ENCODE measurements at regions not wholly inside any gene's neighbourhood (a gene's known extent, or its start where the extent isn't known, plus 50 kb on each side); places are given as distances from the start of the nearest gene placed in this dataset.

GRCh38 chr18:47717257-47717656 lies 213.2 kb downstream of the SMAD2 start:
- no peak overlapping the region for H3K27ac ChIP-seq (ENCODE audit: low read length)
- H3K9me3 ChIP-seq (ENCODE audit: insufficient read depth, low read length), result no peaks in the 10 kb centered on the region
- no peaks in the 10 kb centered on the region for H3K79me2 ChIP-seq (ENCODE audit: low read length)
- no peaks in the 10 kb centered on the region for H3K36me3 ChIP-seq (replicated peaks; ENCODE audit: low read depth, low read length)
- H3K4me3 ChIP-seq (ENCODE audit: low read length), result no peak overlapping the region
- TF ChIP-seq CTCF (IDR thresholded peaks at IDR 0.05; ENCODE audit: low read depth, low read length) (no peak), EZH2phosphoT487 (IDR thresholded peaks at IDR 0.05; ENCODE audit: low read depth) (no peak)
- H3K4me1 ChIP-seq (ENCODE audit: low read length), result no peaks in the 10 kb centered on the region
- H4K20me1 ChIP-seq (ENCODE audit: insufficient read depth, low read length), result no peaks in the 10 kb centered on the region
- no peak overlapping the region for H2AFZ ChIP-seq (ENCODE audit: low read depth, low read length)
- H3K27me3 ChIP-seq (ENCODE audit: low read depth, low read length), result no peaks in the 10 kb centered on the region
- H3K4me2 ChIP-seq (ENCODE audit: low read length), result no peak overlapping the region
- no peak overlapping the region for H3K9ac ChIP-seq (ENCODE audit: low read length)

- no peak overlapping the region for H2AFZ ChIP-seq (ENCODE audit: low read depth, low read length)
- no peaks in the 10 kb centered on the region for H3K27me3 ChIP-seq (ENCODE audit: low read depth, low read length)
- H3K36me3 ChIP-seq (replicated peaks; ENCODE audit: low read depth, low read length), result no peaks in the 10 kb centered on the region
- no peak overlapping the region for H3K4me2 ChIP-seq (ENCODE audit: low read length)
- no peaks in the 10 kb centered on the region for H3K9me3 ChIP-seq (ENCODE audit: insufficient read depth, low read length)
- H3K4me1 ChIP-seq (ENCODE audit: low read length), result no peaks in the 10 kb centered on the region
- H3K27ac ChIP-seq (ENCODE audit: low read length), result no peak overlapping the region
- TF ChIP-seq EZH2phosphoT487 (IDR thresholded peaks at IDR 0.05; ENCODE audit: low read depth), result no peak
- TF ChIP-seq CTCF (IDR thresholded peaks at IDR 0.05; ENCODE audit: low read depth, low read length), result no peak
- H3K79me2 ChIP-seq (ENCODE audit: low read length), result no peaks in the 10 kb centered on the region
- no peak overlapping the region for H3K9ac ChIP-seq (ENCODE audit: low read length)
- H4K20me1 ChIP-seq (ENCODE audit: insufficient read depth, low read length), result no peaks in the 10 kb centered on the region
- H3K4me3 ChIP-seq (ENCODE audit: low read length), result no peak overlapping the region
These were observed 213.8 kb downstream of the SMAD2 start for GRCh38 chr18:47716632-47717185.

- Histone ChIP-seq H3K27me3 (ENCODE audit: low read depth, low read length) (no peaks in the 10 kb centered on the region), H3K4me3 (ENCODE audit: low read length) (no peak overlapping the region), H3K4me2 (ENCODE audit: low read length) (no peak overlapping the region), H3K9ac (ENCODE audit: low read length) (no peak overlapping the region), H3K36me3 (replicated peaks; ENCODE audit: low read depth, low read length) (no peaks in the 10 kb centered on the region), H3K9me3 (ENCODE audit: insufficient read depth, low read length) (no peaks in the 10 kb centered on the region), H3K79me2 (ENCODE audit: low read length) (no peaks in the 10 kb centered on the region), H2AFZ (ENCODE audit: low read depth, low read length) (no peak overlapping the region), H3K27ac (ENCODE audit: low read length) (no peak overlapping the region), H4K20me1 (ENCODE audit: insufficient read depth, low read length) (no peaks in the 10 kb centered on the region), H3K4me1 (ENCODE audit: low read length) (no peaks in the 10 kb centered on the region)
- TF ChIP-seq CTCF (IDR thresholded peaks at IDR 0.05; ENCODE audit: low read depth, low read length) (no peak), EZH2phosphoT487 (IDR thresholded peaks at IDR 0.05; ENCODE audit: low read depth) (no peak)
These were observed 220.0 kb downstream of the SMAD2 start for GRCh38 chr18:47710451-47710850.

GRCh38 chr18:47709556-47709955 lies 220.9 kb downstream of the SMAD2 start:
- no peaks in the 10 kb centered on the region for H3K79me2 ChIP-seq (ENCODE audit: low read length)
- no peak overlapping the region for H3K4me2 ChIP-seq (ENCODE audit: low read length)
- H4K20me1 ChIP-seq (ENCODE audit: insufficient read depth, low read length), result no peaks in the 10 kb centered on the region
- TF ChIP-seq CTCF (IDR thresholded peaks at IDR 0.05; ENCODE audit: low read depth, low read length), result no peak
- TF ChIP-seq EZH2phosphoT487 (IDR thresholded peaks at IDR 0.05; ENCODE audit: low read depth), result no peak
- no peak overlapping the region for H2AFZ ChIP-seq (ENCODE audit: low read depth, low read length)
- no peaks in the 10 kb centered on the region for H3K36me3 ChIP-seq (replicated peaks; ENCODE audit: low read depth, low read length)
- H3K27me3 ChIP-seq (ENCODE audit: low read depth, low read length), result no peaks in the 10 kb centered on the region
- no peaks in the 10 kb centered on the region for H3K4me1 ChIP-seq (ENCODE audit: low read length)
- no peak overlapping the region for H3K9ac ChIP-seq (ENCODE audit: low read length)
- H3K9me3 ChIP-seq (ENCODE audit: insufficient read depth, low read length), result no peaks in the 10 kb centered on the region
- no peak overlapping the region for H3K4me3 ChIP-seq (ENCODE audit: low read length)
- H3K27ac ChIP-seq (ENCODE audit: low read length), result no peak overlapping the region
